GM18909 (cell line): ENCODE measurements at regions not wholly inside any gene's neighbourhood (a gene's known extent, or its start where the extent isn't known, plus 50 kb on each side); places are given as distances from the start of the nearest gene placed in this dataset.

Experiments used
- ATAC-seq: cut with Tn5 transposase; IDR thresholded peaks from one replicate; pipeline ENCODE4 v1.9.1; 2021; ENCODE audit warnings: mild to moderate bottlenecking; ENCODE audit not compliant: unreplicated experiment, poor library complexity

DNA sequence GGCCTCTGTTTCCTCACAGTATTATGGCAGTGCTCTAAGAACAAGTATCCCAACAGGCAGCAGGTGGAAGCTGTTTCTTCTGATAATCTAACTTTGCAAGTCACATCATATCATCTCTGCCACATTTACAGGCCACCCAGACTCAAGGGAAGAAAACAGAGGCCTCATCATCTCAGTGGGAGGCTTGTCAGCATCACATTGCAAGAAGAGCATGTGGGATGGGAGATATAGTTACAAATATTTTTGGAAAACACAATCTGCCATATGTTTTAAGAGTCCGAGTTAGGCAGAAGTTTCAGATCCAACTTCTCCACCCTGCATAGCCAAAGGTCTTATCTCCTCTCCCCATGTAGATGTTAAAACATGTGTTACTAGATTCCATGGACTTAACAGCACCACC is 130.4 kb upstream of the PDE1C start:
- ATAC-seq: no peak

DNA sequence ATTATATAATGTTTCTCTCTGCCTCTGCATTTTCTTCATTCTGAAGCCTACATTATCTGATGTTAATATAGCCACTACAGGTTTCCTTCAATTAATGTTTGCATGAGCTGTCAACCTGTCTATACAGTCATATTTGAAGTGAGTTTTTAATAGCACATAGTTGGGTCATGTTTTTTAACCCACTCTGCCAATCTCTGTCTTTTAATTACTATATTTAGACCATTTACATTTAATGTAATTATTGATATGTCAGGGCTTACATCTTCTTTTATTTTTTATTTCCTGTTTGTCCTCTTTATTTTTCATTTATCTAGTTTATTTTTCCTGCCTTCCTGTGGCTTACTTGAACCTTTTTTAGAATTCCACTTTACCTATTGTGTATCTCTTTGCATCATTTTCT is 124.3 kb upstream of the PDE1C start:
- no peak for ATAC-seq

DNA sequence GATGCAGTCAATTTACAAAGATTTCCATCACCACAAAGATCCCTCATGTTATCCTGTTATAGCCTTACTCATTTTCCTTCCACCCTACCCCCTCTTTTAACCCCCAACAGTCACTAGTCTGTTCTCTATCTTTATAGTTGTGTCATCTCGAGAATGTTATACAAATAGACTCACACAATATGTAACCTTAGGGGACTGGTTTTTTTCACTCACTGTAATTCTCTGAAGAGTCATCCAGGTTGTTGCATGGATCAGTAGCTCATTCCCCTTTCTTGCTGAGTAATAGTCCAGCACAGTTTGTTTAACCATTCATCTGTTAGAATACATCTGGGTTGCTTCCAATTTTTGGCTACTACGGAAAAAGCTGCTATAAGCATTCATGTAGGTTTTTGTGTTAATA is 121.1 kb upstream of the PDE1C start:
- no peak for ATAC-seq

DNA sequence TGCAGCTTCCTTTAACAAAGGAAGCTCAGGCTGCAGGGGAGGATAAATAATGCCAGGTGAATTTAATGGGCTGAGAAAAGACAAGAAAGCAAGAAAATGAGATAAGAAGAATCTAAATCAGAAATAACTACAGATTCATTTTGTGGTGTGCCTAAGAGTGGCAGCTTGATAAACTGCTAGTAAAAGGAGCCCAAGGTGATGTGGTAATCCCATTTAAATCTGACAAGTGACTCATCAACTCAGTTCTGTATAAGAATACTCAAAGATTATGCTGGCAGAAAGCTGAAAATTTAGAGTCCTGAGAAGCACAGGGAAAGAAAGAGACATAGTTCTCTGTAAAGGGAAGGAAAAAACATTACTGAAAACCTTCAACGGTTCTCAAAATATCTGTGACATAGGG is 109.4 kb upstream of the PDE1C start:
- ATAC-seq: no peak

DNA sequence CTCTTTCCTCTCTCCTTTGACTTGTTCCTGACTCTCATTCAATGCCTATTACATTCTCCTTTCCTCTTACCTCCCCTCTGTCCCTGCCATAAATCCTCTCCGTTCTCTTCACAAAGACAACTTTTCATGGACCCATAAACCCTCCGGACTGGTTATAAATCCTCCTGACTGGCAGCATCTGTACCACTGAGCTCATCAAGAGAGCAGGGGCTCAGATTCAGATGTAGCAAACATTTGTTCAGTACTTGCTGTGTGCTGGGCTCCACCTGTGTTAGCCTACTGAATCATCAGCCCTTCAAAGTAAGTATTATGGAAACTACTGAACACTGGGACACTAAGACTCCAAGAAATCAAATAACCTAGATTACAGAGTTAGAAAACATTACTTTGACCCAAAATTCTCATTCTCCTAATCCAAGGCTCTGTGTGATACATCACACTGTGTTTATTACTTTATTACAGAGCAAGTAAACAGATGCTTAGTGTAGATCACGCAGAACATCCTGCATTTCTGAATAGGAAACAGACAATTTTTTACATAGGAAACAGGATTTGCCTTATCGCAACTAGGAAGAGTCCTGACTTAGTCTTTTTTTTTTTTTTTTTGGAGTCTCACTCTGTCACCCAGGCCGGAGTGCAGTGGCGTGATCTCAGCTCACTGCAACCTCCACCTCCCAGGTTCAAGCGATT is 108.6 kb upstream of the PDE1C start:
- ATAC-seq: no peak

DNA sequence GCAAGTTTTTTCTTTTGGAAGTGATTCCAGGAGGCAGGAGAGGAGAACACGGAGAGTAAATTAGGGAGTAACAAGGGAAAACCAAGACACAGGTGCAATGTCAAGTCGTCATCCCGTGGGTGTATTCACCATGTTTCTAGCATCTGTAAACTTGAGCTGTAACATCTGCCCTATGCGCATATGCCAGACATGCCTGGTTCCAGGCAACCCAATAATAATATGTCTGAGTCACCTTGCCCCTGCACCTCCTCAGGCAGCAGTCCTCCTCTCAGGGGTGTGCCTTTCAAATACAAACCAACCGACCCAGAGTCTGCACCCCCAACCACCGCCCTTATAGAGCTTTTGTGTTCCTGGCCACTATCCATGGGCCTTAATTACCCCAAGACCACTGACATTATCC is 107.0 kb upstream of the PDE1C start:
- ATAC-seq: no peak

DNA sequence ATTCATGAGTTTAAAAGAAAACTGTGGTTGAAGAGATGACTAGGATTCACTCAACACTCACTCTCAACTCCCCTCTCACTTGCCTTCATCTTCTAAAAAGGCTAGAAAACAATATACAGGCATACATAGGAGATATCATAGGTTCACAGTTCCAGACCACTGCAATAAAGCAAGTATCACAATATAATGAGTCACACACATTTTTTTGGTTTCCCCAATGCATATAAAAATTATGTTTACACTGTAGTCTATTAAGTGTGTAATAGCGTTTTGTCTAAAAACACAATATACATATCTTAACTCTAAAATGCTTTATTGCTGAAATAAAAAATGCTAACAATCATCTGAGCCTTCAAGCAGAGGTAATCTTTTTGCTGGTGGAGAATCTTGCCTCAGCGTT is 104.9 kb upstream of the PDE1C start:
- no peak for ATAC-seq

DNA sequence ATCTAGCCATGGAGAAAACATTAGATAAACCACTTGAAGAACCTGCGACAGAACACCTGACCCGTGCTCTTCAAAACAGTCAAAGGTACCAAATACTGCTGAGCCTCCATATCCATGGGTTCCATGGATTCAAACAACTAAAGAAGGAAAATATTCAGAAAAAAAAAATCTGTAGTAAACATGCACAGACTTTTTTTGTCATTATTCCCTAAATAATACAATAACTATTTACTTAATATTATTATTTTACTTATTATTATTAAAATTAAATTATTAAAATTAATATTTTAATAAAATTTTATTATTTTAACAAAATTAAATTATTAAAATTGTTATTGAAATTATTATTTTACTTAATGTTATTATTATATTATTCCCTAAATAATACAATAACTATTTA is 101.0 kb upstream of the PDE1C start:
- no peak for ATAC-seq

DNA sequence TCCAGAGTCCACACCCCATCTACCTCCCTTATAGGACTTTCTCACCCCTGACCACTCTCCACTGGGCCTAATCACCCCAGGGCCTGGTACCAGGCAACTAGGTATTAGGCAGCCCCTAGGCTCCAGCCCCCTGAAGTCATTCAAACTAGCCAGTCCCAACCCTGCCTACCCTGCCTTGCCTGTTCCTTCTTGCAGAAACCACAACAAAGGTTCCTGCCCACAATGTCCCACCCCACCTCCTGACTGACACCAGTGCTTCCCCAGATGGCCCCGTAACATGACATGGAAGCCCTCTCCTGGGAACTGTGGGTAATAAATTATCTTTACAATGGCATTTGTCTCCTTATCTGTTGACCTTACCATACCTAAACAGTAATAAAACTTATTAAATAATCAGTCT is 100.6 kb upstream of the PDE1C start:
- no peak for ATAC-seq

DNA sequence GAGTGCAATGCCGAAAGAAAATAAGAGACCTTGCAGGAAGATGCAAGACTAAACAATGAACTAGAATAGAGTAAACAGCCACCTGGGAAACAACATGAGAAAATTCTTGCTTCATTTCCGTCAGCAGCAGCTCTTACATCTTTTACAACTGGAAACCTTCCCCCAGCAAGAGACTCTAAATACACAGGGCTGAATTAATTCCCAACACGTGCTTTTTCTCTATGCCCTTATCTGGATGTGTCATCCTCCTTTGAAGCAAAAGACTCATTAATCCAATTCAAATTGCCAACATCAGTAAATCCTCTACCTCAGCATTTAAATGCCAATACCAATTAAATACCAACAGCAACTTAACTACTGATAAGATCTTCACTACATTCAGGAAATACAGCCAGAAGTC is 99.0 kb upstream of the PDE1C start:
- no peak for ATAC-seq

DNA sequence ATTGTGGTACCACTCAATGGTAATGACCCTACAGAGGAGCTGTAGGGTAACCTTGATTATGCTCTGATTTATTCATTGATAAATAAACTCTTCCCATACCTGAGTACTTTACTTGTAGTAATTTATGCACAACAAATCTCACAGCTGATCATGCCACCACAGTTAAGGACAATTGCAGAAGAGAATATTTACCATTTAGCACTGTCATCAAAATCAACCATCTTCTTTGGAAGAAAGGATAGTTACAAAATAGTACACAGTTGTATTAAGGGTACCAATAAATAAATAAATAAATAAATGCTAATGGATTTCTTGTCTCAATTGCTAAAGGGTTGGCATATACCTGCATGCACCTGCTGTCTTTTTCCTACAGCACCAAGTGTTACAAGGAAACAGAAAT is 97.6 kb upstream of the PDE1C start:
- ATAC-seq: no peak

DNA sequence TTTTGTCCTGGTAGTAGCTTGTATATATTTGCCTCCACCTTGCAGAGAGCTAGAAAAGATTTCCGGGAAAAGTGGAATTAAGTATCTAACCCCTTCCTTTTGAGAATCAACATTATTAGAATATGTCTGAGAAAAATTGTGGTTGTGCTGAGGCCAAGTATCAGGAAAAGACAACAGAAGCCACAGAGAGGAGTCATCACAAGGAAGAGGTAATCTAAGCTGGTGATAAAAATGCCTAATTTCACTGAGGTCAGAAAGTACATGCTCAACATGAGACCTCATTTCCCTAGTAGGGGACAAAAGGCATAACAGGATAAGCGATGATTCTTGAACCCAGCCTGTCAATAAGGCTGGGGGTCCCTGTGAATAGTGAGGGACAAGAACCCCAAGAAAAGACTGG is 97.0 kb upstream of the PDE1C start:
- ATAC-seq: no peak

DNA sequence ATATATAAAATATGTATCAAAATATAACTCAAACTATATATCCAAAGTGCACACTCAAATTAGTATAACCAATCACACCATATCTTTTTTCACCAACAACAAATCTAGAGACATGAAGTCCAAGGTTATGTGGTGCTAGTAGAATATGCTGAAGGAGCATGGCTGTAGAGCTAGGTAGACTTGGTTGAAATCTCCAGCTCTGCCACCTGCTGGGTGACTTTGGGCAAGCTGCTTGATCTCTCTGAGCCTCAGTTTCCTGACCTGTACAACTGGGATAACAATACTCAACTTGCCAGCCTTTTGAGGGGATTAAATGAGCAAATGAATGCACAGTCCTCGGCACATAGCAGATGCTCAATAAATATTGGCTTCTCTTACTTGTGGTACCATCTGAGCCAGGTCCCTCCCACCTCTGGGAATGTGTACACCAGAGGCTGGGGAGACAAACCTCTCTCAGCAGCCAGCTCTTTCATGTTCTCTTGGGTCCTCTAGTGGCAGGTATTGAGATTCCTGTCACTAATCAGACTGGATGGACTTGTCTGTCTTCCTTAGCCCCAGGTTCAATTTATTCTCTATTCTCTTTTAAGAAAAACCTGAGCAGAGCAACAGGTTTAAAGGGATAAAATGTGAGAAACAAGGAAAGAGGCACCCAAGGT is 94.3 kb upstream of the PDE1C start:
- no peak for ATAC-seq

DNA sequence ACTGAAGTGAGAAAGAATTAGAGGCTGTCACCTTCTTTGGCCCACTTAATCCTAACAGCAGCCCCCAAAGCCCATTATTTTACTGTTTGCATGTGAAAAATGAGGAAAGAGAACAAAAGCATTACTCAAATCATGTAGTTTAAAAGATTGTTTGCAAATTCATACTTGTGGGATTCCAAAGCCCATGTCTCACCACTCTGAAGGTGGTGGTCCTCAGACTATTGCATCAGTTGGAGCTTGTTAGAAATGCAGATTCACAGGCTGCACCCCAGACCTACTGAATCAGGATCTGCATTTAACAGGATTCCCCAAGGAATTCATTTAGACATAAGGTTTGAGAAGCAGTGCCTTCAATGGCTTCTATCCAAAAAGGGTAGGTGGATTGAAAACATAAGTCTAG is 93.7 kb upstream of the PDE1C start:
- ATAC-seq: no peak

DNA sequence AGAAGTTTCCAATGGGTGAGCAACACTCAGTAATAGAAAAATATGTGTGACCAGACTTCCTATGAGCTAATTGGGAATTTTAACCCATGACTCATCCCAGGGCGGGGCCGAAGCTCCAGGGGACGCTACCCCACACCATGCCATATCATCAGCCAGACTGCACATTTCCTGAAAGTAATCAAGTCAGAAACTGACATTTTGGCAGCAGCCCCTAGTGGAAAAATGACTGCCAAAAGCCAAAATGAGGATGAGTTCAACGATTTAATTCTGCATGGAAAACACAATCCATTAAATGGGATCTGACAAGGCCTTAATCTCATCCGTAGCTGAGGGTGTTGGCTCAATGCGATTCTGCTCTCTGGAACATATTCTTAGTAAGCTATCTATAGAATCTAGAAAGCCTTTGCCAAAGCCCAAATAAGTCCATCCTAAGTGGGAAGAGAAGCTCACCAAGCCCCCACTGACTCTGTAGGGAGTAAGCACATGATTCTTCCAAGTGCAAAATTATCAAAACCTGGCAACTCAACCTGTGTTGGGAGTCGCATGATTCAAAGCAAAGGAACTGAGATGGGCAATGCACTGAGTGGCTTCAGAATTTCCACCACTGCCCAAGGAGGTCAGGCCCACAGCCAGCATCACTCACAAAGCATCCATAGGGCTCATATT is 93.1 kb upstream of the PDE1C start:
- no peak for ATAC-seq

DNA sequence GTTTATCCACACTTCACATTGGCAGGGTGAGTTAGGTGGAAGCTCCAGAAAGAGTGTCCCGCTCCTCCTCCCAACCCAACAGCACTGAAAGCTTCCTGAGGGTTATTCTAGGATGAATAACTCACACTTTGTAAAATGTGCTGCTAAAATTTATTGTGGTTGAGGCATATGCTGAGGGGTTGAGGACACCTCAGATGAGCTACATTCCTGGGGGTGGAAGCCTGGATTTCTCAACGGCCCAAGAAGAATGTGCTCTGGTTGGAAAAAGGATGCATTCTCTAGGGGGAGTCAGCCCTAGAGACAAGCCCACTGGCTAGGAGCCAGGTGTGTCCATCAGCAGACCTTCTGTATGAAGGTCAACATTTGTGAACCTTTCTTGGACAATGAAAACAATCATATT is 91.5 kb upstream of the PDE1C start:
- no peak for ATAC-seq

DNA sequence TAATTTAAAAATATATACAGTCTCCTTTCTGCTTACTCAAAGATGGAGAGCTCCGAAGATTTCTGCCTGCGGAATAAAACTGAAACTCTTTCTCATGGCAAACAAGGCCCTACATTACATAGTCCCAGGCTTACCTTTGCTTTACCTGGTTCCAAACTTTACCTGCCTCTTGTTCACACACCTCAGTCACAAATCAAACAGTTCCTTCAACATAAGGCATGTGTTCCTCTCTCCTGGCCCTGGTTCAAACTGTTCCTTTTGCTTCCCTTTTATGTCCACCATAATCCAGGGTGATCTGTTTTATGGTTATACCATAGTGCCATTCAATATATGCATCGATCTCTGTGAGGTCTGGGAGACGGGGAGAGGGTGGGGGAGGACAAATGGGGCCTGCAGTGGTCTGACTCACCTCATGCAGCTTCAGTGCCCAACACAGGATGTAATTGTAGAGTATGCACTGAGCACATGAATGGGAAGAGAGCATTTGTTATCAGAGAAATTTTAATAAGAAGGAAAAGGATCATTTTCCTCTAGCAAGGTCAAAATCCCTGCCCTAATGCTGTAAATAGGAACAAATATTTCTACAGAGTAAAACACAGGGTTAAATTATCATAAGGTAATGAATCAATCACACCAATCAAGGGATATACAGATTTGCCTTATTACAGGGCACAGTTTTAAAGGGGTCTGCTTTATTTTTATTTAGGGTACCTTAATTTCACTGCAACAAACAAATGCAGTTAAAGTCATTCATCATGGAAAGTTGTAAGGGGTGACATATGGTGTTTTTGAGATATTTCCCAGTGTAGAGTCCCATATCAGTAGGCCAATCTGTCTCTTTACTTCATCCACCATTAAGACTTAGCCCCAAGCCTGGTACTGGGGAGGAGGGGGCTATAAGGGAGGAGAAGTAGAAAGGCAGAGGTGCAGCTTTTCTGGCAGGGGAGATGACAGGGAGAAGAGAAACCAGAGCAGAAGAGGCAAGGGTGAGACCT is 88.8 kb upstream of the PDE1C start:
- no peak for ATAC-seq

DNA sequence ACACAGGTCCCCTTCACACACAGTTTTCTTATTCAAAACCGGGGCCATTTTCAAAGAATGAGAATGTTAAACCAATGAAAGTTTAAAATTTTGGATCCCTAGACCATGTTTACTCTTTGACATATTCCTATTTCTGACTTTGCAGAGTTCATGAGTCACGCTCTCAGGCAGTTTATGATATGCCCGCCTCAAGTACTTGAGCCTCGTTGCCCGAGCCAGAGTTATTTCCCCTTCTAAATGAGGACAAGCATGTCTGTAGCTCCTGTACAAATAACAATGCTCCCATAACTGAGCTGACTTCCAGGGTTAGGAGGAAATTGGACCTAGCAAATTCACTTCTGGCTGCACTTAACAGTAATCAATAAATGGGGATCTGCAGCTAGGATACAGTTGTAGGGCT is 87.9 kb upstream of the PDE1C start:
- no peak for ATAC-seq

DNA sequence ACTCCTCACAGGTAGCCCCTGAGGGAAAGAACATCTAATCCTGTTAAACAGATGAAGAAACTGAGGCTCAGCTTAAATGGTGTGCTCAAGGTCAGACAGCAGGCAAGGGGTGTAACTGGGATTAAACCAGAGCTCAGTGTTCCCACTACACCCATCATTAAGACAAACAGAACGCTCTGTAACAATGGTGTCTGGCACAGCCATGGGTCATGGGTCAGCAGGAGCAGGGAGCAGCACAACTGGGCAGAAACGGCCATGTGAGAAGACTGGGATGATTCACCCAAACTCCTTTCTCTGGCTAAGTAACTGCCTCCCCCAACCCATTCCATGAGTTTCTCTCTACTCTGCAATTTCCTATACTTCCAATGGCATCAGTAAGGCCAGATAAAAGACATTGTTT is 85.5 kb upstream of the PDE1C start:
- no peak for ATAC-seq

DNA sequence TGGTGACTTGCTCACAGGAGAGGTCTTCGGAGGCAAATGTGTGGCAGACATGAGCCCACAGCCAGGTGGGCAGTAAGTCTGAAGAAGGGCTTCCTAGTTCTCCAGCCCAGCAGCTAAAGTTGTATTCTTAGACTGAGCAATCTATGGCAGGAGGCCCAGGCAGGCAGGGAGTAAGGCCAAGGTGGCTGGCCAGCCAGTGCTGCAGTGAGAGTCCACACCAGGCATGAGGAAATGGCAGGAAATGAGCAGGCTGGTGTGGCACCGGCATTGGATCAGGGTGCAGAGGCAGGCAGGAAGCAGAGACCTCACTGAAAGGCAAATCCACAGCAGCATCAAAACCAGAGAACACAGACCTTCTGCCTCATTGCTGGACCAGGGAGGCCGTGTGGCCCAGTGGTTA is 84.6 kb upstream of the PDE1C start:
- ATAC-seq: no peak

DNA sequence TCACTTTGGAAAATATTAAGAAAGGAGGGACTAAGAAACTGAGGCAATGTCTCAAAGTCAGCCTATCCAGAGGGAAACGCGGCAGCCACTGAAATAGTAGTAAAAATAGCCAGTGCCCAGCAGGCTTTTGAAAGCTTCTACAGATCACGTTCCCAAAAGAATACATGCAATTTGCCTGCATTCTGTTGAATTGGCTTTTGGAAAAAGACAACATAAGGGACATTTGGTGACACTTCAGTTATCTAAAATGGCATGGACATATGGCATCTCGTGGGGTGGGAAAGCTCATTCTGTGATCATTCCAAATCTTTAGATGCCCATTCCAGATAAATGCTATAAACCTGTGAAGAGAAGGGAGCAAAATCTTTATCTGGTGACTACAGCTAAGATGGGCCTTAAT is 82.8 kb upstream of the PDE1C start:
- no peak for ATAC-seq
